K562 (cell line): ENCODE measurements at regions not wholly inside any gene's neighbourhood (a gene's known extent, or its start where the extent isn't known, plus 50 kb on each side); places are given as distances from the start of the nearest gene placed in this dataset.

Experiments
- ATAC-seq: fragments of 200-7000 bp; cut with Tn5 transposase; 3 replicates; pipeline ENCODE4 v1.9.1; 2020; ENCODE audit warnings: moderate library complexity
- BruUV-seq: library from RNA; stranded (reverse); fragments of 400-500 nt; replicated peaks from 2 replicates; lab custom pipeline; 2021; lab: Mats Ljungman, UMichigan
- CTCF ChIA-PET: fragments of 300-600 bp; formaldehyde crosslinking; extraction: SDS; loops from one replicate; lab custom pipeline; 2021; ENCODE audit warnings: low intra/inter-chr PET ratio; lab: Yijun Ruan, JAX
- POLR2A ChIA-PET: fragments of 300-600, 350-650 bp; sonication (Branson Sonifier 250); formaldehyde crosslinking; extraction: SDS; loops from one replicate; lab custom pipeline; 2021; ENCODE audit warnings: antibody characterized with exemption, inconsistent platforms; lab: Yijun Ruan, JAX
- DNase-seq, 4 experiments: peaks; one replicate each; pipeline versions ENCODE4 v3.0.0 to v3.0.0-alpha.2; 2011 to 2018; ENCODE audit warnings: low spot score in 3 of 4, mixed read lengths in 3 of 4; ENCODE audit errors: extremely low read depth in 1 of 4
- FAIRE-seq: peaks from 2 replicates; lab custom pipeline; 2011; peaks lifted over from hg19 to GRCh38; lab: Jason Lieb, UNC
- H2AFZ ChIP-seq: 2 replicates; pipeline ENCODE4 v1.6.0; 2011; ENCODE audit warnings: low read depth, low read length, control low read depth, inconsistent platforms
- H3K27ac ChIP-seq: fragments of 200-600 bp; 3 replicates; pipeline ENCODE4 v1.8.0; 2011; ENCODE audit warnings: low read depth, mild to moderate bottlenecking, control low read depth, inconsistent platforms, low read length, moderate library complexity, mixed read lengths; ENCODE audit errors: extremely low read depth
- H3K27me3 ChIP-seq, 2 experiments: fragments of 300-600 bp in 1 of 2; 2 replicates in 1 of 2; 3 replicates in 1 of 2; pipeline versions ENCODE4 v1.6.0 to v1.8.0; 2011; ENCODE audit warnings: inconsistent platforms in 2 of 2, low read length in 2 of 2, mild to moderate bottlenecking in 1 of 2, mixed read lengths in 1 of 2, moderate library complexity in 1 of 2; ENCODE audit not compliant: control insufficient read depth in 2 of 2, insufficient read depth in 2 of 2
- H3K36me3 ChIP-seq: fragments of 300-600 bp; 3 replicates; pipeline ENCODE4 v1.8.0; 2011; ENCODE audit warnings: mild to moderate bottlenecking, low read length, inconsistent platforms; ENCODE audit not compliant: control insufficient read depth, insufficient read depth
- H3K4me1 ChIP-seq, 2 experiments: fragments of 200-600 bp in 1 of 2; replicated peaks in 1 of 2; 2 replicates in 1 of 2; 3 replicates in 1 of 2; pipeline versions ENCODE4 v1.5.1 to v1.8.0; 2011; ENCODE audit warnings: inconsistent platforms in 2 of 2, low read length in 2 of 2, mild to moderate bottlenecking in 1 of 2, mixed read lengths in 1 of 2, moderate library complexity in 1 of 2; ENCODE audit not compliant: control insufficient read depth in 2 of 2, insufficient read depth in 2 of 2
- H3K4me2 ChIP-seq: 2 replicates; pipeline ENCODE4 v1.6.1; 2011; ENCODE audit warnings: low read length, control low read depth, inconsistent platforms, mixed read lengths; ENCODE audit not compliant: insufficient read depth
- H3K4me3 ChIP-seq: fragments of 200-600 bp; sonication (generic), shearing (Covaris generic); 2 replicates; pipeline ENCODE4 v1.5.1; 2016; ENCODE audit warnings: control low read depth, inconsistent platforms
- H3K79me2 ChIP-seq: fragments of 200-600 bp; 3 replicates; pipeline ENCODE4 v1.8.0; 2011; ENCODE audit warnings: low read length, inconsistent platforms; ENCODE audit not compliant: control insufficient read depth, insufficient read depth
- H3K9ac ChIP-seq, 2 experiments: 2 replicates each; pipeline versions ENCODE4 v1.6.0 to v1.6.1; 2011; ENCODE audit warnings: low read depth in 2 of 2, low read length in 2 of 2, control low read depth in 1 of 2, inconsistent platforms in 1 of 2, mild to moderate bottlenecking in 1 of 2, mixed read lengths in 1 of 2; ENCODE audit not compliant: insufficient read depth in 1 of 2
- H3K9me1 ChIP-seq: one replicate; pipeline ENCODE4 v1.6.0; 2011; ENCODE audit warnings: inconsistent platforms, mild to moderate bottlenecking, low read length, moderate library complexity; ENCODE audit not compliant: control insufficient read depth, insufficient read depth
- H3K9me3 ChIP-seq: replicated peaks from 2 replicates; pipeline ENCODE4 v1.5.1; 2011; ENCODE audit warnings: low read depth, low read length, inconsistent platforms; ENCODE audit not compliant: control insufficient read depth, insufficient read depth
- H4K20me1 ChIP-seq: replicated peaks from 2 replicates; pipeline ENCODE4 v1.6.1; 2011; ENCODE audit warnings: low read length, inconsistent platforms, mixed read lengths; ENCODE audit not compliant: control insufficient read depth, insufficient read depth
- ADNP ChIP-seq: fragments of 200-800 bp; sonication (Bioruptor generic); IDR thresholded peaks from 2 replicates; pipeline ENCODE4 v1.6.1; 2016; ENCODE audit warnings: missing genetic modification characterization, missing compliant biosample characterization
- DMBX1 ChIP-seq: fragments of 250-450 bp; sonication (Bioruptor Pico); IDR thresholded peaks from 2 replicates; pipeline ENCODE4 v1.8.0; 2022; ENCODE audit warnings: inconsistent platforms, mild to moderate bottlenecking, moderate library complexity, borderline replicate concordance
- FOSL1 ChIP-seq: fragments of 200-800 bp; sonication (Bioruptor generic); conservative IDR thresholded peaks from 2 replicates; pipeline ENCODE4 v1.6.1; 2016; ENCODE audit warnings: missing genetic modification characterization, missing compliant biosample characterization
- MAFG ChIP-seq: fragments of 450-650 bp; conservative IDR thresholded peaks from 2 replicates; pipeline ENCODE4 v1.6.1; 2016; ENCODE audit warnings: missing genetic modification characterization, missing compliant biosample characterization
- MYNN ChIP-seq, 2 experiments: sonication (generic); formaldehyde crosslinking in 1 of 2; IDR thresholded peaks; 2 replicates each; pipeline versions ENCODE4 v1.5.0 to v1.6.1; 2016 to 2020; ENCODE audit warnings: antibody characterized with exemption in 1 of 2, missing genetic modification reagents in 1 of 2
- SREBF1 ChIP-seq: fragments of 150-350 bp; IDR thresholded peaks from 2 replicates; pipeline ENCODE4 v1.6.1; 2014; ENCODE audit warnings: antibody characterized with exemption, low read depth, low read length, borderline replicate concordance
- TCF3 ChIP-seq: sonication (generic); formaldehyde crosslinking; IDR thresholded peaks from 2 replicates; pipeline ENCODE4 v1.4.0; 2020; ENCODE audit warnings: mild to moderate bottlenecking, missing genetic modification reagents
- ZC3H4 ChIP-seq: sonication (generic); formaldehyde crosslinking; IDR thresholded peaks from 2 replicates; pipeline ENCODE4 v1.9.0; 2021; ENCODE audit warnings: missing genetic modification reagents, borderline replicate concordance
- WGBS: fragments of 100-300 bp; shearing (Covaris generic); methylation state at CpG from one replicate; pipeline ENCODE4 v1.1.6; 2016; ENCODE audit warnings: low coverage, mixed read lengths; ENCODE audit not compliant: insufficient coverage; ENCODE audit errors: missing lambda C conversion rate; 5-methylcytosine and 5-hydroxymethylcytosine counted together
- in situ Hi-C: fragments of 300-500 bp; cut with MboI; formaldehyde crosslinking; loops from 4 replicates; pipeline ENCODE4 v1.15.0; 2018; ENCODE audit warnings: inconsistent platforms, mixed read lengths
- intact Hi-C: fragments of 100-400 bp; cut with micrococcal nuclease; formaldehyde crosslinking; loops from 2 replicates; pipeline ENCODE4 v1.14.2; 2022
- TF ChIP-seq, protein P1 (sequence below): fragments of 450-650 bp; formaldehyde crosslinking; IDR thresholded peaks from 2 replicates; pipeline ENCODE4 v1.4.0; 2022; ENCODE audit warnings: mild to moderate bottlenecking, moderate library complexity
- TF ChIP-seq, protein P2 (sequence below): fragments of 250-450 bp; sonication (Bioruptor Pico); IDR thresholded peaks from 2 replicates; pipeline ENCODE4 v1.8.0; 2021; ENCODE audit warnings: borderline replicate concordance, mild to moderate bottlenecking, moderate library complexity; ENCODE audit not compliant: poor library complexity, severe bottlenecking
- TF ChIP-seq, protein P3 (sequence below): fragments of 200-400 bp; formaldehyde crosslinking; IDR thresholded peaks from 2 replicates; pipeline ENCODE4 v1.6.1; 2017; ENCODE audit warnings: mild to moderate bottlenecking, low read depth, low read length, moderate library complexity
- TF ChIP-seq, protein P4 (sequence below): fragments of 450-650 bp; IDR thresholded peaks from 2 replicates; pipeline ENCODE4 v1.6.1; 2017; ENCODE audit warnings: antibody characterized with exemption
- TF ChIP-seq, protein P5 (sequence below): fragments of 250-450 bp; sonication (Bioruptor Pico); IDR thresholded peaks from 2 replicates; pipeline ENCODE4 v1.4.0; 2020
- TF ChIP-seq, protein P6 (sequence below): fragments of 250-450 bp; sonication (Bioruptor Pico); IDR thresholded peaks from 2 replicates; pipeline ENCODE4 v1.5.0; 2021

DNA sequence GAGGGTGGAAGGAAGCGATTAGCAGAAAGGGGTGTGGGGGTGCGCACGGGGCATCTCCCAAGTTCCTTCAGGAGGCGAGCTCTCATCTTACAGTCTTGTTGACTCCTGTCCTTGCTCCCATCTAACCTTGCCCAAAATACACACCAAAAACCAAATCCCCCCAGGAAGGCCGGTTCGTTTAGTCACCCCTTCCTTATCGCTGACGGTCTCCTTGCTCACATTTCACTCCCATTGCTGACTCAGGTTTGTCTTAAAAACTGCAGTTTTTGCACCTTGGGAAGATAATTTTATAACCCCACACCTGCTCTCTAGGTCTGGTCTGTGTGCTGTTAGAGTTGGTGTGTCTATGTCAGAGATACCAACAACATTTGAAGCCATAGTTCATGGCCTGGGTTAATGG lies 68.1 kb upstream of the F3 start:
- H3K4me3 ChIP-seq, result no peak overlapping the region
- peaks cover 0 to 15% of the 10 kb centered on the region in 2 experiments; a peak in 2 of 5 replicates for H3K4me1 ChIP-seq
- ATAC-seq (no peak), FAIRE-seq (no peak), DNase-seq (peak in 1 of 4 experiments; percentile 9)
- H3K79me2 ChIP-seq, result no peaks in the 10 kb centered on the region
- H4K20me1 ChIP-seq, result no peaks in the 10 kb centered on the region
- H3K36me3 ChIP-seq, result no peaks in the 10 kb centered on the region
- H3K9me3 ChIP-seq, result no peaks in the 10 kb centered on the region
- CTCF ChIA-PET, result no interaction called here
- no peak overlapping the region for H3K9ac ChIP-seq
- in situ Hi-C loops (no loop called here), intact Hi-C loops (loop anchor here (10.0 kb wide), 1 partner anchor 195 kb away; no protein-coding TSS in a partner anchor)
- BruUV-seq, result no TSS peak
- H3K9me1 ChIP-seq, result no peaks in the 10 kb centered on the region
- POLR2A ChIA-PET, result no interaction called here
- H3K27me3 ChIP-seq, result peaks cover 0 to 4% of the 10 kb centered on the region in 2 experiments; a peak in 1 of 5 replicates
- no peak overlapping the region for H3K4me2 ChIP-seq
- H3K27ac ChIP-seq, result no peak overlapping the region
- 3% methylated on average over 8 of the region's 8 CpGs for WGBS
- H2AFZ ChIP-seq, result no peak overlapping the region
- TF ChIP-seq, protein P1, sequence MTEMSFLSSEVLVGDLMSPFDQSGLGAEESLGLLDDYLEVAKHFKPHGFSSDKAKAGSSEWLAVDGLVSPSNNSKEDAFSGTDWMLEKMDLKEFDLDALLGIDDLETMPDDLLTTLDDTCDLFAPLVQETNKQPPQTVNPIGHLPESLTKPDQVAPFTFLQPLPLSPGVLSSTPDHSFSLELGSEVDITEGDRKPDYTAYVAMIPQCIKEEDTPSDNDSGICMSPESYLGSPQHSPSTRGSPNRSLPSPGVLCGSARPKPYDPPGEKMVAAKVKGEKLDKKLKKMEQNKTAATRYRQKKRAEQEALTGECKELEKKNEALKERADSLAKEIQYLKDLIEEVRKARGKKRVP (CRISPR knock-in tag), result no peak
- TF ChIP-seq ZC3H4 (CRISPR knock-in tag) (no peak), MAFG (tag) (peak; percentile 57), TCF3 (CRISPR knock-in tag) (peak; percentile 33; the same call in 1 of the 2 replicates), ADNP (tag) (no peak), FOSL1 (tag) (peak; percentile 38), SREBF1 (no peak), MYNN (IDR thresholded peaks at IDR 0.05) (no peak), MYNN (CRISPR knock-in tag; IDR thresholded peaks at IDR 0.05) (no peak), DMBX1 (CRISPR knock-in tag) (no peak)
- TF ChIP-seq, protein P2, sequence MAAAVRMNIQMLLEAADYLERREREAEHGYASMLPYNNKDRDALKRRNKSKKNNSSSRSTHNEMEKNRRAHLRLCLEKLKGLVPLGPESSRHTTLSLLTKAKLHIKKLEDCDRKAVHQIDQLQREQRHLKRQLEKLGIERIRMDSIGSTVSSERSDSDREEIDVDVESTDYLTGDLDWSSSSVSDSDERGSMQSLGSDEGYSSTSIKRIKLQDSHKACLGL (CRISPR knock-in tag), result no peak
- TF ChIP-seq, protein P3, sequence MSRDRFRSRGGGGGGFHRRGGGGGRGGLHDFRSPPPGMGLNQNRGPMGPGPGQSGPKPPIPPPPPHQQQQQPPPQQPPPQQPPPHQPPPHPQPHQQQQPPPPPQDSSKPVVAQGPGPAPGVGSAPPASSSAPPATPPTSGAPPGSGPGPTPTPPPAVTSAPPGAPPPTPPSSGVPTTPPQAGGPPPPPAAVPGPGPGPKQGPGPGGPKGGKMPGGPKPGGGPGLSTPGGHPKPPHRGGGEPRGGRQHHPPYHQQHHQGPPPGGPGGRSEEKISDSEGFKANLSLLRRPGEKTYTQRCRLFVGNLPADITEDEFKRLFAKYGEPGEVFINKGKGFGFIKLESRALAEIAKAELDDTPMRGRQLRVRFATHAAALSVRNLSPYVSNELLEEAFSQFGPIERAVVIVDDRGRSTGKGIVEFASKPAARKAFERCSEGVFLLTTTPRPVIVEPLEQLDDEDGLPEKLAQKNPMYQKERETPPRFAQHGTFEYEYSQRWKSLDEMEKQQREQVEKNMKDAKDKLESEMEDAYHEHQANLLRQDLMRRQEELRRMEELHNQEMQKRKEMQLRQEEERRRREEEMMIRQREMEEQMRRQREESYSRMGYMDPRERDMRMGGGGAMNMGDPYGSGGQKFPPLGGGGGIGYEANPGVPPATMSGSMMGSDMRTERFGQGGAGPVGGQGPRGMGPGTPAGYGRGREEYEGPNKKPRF, result no peak
- TF ChIP-seq, protein P4, sequence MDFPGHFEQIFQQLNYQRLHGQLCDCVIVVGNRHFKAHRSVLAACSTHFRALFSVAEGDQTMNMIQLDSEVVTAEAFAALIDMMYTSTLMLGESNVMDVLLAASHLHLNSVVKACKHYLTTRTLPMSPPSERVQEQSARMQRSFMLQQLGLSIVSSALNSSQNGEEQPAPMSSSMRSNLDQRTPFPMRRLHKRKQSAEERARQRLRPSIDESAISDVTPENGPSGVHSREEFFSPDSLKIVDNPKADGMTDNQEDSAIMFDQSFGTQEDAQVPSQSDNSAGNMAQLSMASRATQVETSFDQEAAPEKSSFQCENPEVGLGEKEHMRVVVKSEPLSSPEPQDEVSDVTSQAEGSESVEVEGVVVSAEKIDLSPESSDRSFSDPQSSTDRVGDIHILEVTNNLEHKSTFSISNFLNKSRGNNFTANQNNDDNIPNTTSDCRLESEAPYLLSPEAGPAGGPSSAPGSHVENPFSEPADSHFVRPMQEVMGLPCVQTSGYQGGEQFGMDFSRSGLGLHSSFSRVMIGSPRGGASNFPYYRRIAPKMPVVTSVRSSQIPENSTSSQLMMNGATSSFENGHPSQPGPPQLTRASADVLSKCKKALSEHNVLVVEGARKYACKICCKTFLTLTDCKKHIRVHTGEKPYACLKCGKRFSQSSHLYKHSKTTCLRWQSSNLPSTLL, result no peak
- TF ChIP-seq, protein P5, sequence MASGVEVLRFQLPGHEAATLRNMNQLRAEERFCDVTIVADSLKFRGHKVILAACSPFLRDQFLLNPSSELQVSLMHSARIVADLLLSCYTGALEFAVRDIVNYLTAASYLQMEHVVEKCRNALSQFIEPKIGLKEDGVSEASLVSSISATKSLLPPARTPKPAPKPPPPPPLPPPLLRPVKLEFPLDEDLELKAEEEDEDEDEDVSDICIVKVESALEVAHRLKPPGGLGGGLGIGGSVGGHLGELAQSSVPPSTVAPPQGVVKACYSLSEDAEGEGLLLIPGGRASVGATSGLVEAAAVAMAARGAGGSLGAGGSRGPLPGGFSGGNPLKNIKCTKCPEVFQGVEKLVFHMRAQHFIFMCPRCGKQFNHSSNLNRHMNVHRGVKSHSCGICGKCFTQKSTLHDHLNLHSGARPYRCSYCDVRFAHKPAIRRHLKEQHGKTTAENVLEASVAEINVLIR (CRISPR knock-in tag), result no peak
- TF ChIP-seq, protein P6, sequence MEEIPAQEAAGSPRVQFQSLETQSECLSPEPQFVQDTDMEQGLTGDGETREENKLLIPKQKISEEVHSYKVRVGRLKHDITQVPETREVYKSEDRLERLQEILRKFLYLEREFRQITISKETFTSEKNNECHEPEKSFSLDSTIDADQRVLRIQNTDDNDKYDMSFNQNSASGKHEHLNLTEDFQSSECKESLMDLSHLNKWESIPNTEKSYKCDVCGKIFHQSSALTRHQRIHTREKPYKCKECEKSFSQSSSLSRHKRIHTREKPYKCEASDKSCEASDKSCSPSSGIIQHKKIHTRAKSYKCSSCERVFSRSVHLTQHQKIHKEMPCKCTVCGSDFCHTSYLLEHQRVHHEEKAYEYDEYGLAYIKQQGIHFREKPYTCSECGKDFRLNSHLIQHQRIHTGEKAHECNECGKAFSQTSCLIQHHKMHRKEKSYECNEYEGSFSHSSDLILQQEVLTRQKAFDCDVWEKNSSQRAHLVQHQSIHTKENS (CRISPR knock-in tag), result no peak
